ENCODE measurements at regions not wholly inside any gene's neighbourhood (a gene's known extent, or its start where the extent isn't known, plus 50 kb on each side); places are given as distances from the start of the nearest gene placed in this dataset.
"Not testable (repeated sequence)": the region's sequence is repeated elsewhere in the genome, so short reads cannot be mapped to it uniquely, and the experiment has no call there.

GRCh38 chr10:4902571-4903011 is 60.6 kb upstream of the AKR1C1 start:
- ATAC-seq: peak; percentile 94 to 95
- Mint-ChIP-seq H3K36me3 (no peaks in the 10 kb centered on the region), H3K9me3 (no peaks in the 10 kb centered on the region), H3K27ac (peak overlapping the region; percentile 64 to 91)
- DNase-seq (ENCODE audit: low spot score in 2 of 2): peak in 1 of 2 donors; percentile 14

GRCh38 chr10:4903126-4903525 is 60.1 kb upstream of the AKR1C1 start:
- not testable (repeated sequence) for ATAC-seq

DNA sequence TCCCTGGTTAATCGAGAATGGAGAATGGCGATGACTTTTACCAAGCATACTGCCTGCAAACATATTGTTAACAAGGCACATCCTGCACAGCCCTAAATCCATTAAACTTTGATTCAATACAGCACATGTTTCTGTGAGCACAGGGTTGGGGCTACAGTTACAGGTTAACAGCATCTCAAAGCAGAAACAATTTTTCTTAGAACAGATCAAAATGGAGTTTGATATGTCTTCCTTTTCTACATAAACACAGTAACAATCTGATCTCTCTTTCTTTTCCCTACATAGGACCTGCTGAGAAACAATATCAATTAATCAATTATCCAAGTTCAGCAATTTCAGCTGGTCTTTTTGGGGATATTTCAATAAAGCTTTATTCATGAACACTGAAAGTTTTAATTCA is 59.5 kb upstream of the AKR1C1 start:
- DNase-seq (ENCODE audit: low spot score in 2 of 2); H3K36me3 Mint-ChIP-seq; H3K9me3 Mint-ChIP-seq; H3K27ac Mint-ChIP-seq; ATAC-seq: not testable (repeated sequence)

More at GRCh38 chr10:4903126-4903525, 60.1 kb upstream of the AKR1C1 start:
- not testable (repeated sequence) for H3K9me3 Mint-ChIP-seq; H3K36me3 Mint-ChIP-seq; DNase-seq (ENCODE audit: low spot score in 2 of 2)
- peak overlapping the region; percentile 64 to 91 for H3K27ac Mint-ChIP-seq

DNA sequence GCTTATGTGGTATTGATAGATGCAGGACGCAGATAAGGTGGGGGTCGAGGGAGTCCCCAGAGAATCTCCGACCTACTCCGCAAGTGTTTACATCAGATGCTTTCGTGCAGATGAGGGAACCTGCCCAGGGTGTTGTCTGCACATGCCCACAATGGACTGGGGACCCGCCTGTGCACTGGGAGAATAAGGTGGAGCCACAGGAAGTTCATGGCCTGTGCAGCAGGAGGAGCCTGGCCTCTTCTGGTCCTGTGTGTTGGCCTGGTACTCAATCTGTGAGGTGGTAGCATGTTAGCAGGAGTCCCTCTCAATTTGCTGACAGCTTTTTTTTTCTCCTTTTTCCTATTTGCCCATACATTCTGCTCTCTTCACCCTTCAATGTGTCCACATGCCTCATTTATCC is 54.1 kb upstream of the AKR1C1 start:
- Mint-ChIP-seq H3K27ac (no peak overlapping the region), H3K36me3 (peaks cover 0 to 18% of the 10 kb centered on the region in 2 donors), H3K9me3 (no peaks in the 10 kb centered on the region)
- ATAC-seq: no peak
- no peak for DNase-seq (ENCODE audit: low spot score in 2 of 2)
